Tibial nerve (tissue), 3 donors: ENCODE measurements at regions not wholly inside any gene's neighbourhood (a gene's known extent, or its start where the extent isn't known, plus 50 kb on each side); places are given as distances from the start of the nearest gene placed in this dataset.

Experiments used
- POLR2A ChIP-seq, 2 donors: fragments of 450-650 bp; IDR thresholded peaks; one replicate each; pipeline ENCODE4 v1.6.1; 2017; ENCODE audit warnings: antibody characterized with exemption in 2 of 2, mild to moderate bottlenecking in 2 of 2, moderate library complexity in 2 of 2
- TF ChIP-seq, protein P1 (sequence below), 5 experiments: fragments of 200-600 bp in 3 of 5; fragments of 450-650 bp in 2 of 5; sonication (generic) in 3 of 5; IDR thresholded peaks; one replicate each; pipeline ENCODE4 v1.5.1; 2016 to 2019; ENCODE audit warnings: antibody characterized with exemption in 5 of 5, mild to moderate bottlenecking in 3 of 5, moderate library complexity in 2 of 5

DNA sequence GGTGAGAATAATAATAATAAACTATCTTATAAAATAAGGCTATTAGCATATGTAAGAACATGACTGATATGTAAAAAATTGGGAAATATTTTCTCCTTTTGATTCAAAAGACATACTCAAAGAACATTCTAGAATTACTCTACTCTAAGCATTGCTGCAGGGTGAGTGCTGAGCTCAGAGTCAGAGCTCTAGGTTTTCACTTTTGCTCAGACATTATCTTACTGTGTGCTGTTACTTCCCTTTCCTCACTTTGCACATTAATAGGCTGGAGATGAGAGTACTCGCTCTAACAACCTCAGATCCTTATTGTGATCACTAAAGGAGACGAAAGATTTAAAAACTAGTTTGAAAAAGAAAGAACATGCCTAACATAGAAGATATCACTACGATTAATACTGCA is 99.4 kb upstream of the C9orf72 start:
- TF ChIP-seq, protein P1, sequence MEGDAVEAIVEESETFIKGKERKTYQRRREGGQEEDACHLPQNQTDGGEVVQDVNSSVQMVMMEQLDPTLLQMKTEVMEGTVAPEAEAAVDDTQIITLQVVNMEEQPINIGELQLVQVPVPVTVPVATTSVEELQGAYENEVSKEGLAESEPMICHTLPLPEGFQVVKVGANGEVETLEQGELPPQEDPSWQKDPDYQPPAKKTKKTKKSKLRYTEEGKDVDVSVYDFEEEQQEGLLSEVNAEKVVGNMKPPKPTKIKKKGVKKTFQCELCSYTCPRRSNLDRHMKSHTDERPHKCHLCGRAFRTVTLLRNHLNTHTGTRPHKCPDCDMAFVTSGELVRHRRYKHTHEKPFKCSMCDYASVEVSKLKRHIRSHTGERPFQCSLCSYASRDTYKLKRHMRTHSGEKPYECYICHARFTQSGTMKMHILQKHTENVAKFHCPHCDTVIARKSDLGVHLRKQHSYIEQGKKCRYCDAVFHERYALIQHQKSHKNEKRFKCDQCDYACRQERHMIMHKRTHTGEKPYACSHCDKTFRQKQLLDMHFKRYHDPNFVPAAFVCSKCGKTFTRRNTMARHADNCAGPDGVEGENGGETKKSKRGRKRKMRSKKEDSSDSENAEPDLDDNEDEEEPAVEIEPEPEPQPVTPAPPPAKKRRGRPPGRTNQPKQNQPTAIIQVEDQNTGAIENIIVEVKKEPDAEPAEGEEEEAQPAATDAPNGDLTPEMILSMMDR (IDR thresholded peaks at IDR 0.05) = no peak
- no peak for TF ChIP-seq POLR2A (IDR thresholded peaks at IDR 0.05)
